SJSA1 (cell line): ENCODE measurements at regions not wholly inside any gene's neighbourhood (a gene's known extent, or its start where the extent isn't known, plus 50 kb on each side); places are given as distances from the start of the nearest gene placed in this dataset.

Experiments used
- DNase-seq, 2 experiments: peaks; one replicate each; pipeline ENCODE4 v3.0.0-alpha.2; 2015 to 2020; ENCODE audit warnings: low spot score in 2 of 2, low read depth in 1 of 2
- H3K27ac ChIP-seq: fragments of 250-450 bp; sonication (Bioruptor Pico); 2 replicates; pipeline ENCODE4 v1.5.1; 2020; ENCODE audit warnings: mild to moderate bottlenecking, moderate library complexity
- H3K27me3 ChIP-seq: fragments of 250-450 bp; sonication (Bioruptor Pico); replicated peaks from 2 replicates; pipeline ENCODE4 v1.5.1; 2020; ENCODE audit warnings: mild to moderate bottlenecking, moderate library complexity
- H3K36me3 ChIP-seq: fragments of 250-450 bp; sonication (Bioruptor Pico); 2 replicates; pipeline ENCODE4 v1.5.1; 2020; ENCODE audit warnings: mild to moderate bottlenecking
- H3K4me1 ChIP-seq: fragments of 250-450 bp; sonication (Bioruptor Pico); replicated peaks from 2 replicates; pipeline ENCODE4 v1.6.1; 2021; ENCODE audit warnings: mild to moderate bottlenecking
- H3K4me3 ChIP-seq: fragments of 250-450 bp; sonication (Bioruptor Pico); 2 replicates; pipeline ENCODE4 v1.5.1; 2020; ENCODE audit warnings: mild to moderate bottlenecking
- H3K9me3 ChIP-seq: fragments of 250-450 bp; sonication (Bioruptor Pico); replicated peaks from 2 replicates; pipeline ENCODE4 v1.5.1; 2020; ENCODE audit warnings: mild to moderate bottlenecking

DNA sequence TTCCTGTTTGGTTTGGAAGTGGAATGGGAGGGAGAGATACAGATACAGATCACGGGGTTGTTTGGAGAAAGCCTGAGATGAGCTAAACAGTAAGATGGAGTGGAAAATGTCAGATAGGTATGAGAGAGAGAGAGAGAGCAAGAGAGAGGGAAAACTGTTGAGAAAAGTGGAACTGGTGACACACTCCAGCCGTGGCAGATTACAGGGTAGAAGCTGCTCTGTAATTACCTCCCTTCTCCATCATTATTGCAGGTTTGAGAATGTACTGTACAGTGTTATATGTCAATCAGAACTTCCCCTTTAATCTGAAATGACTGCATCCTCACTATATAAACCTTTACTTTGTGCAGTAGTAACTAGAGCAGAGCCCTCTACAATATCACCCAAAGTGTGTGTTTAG is 74.5 kb upstream of the WWC1 start:
- no peak overlapping the region for H3K4me3 ChIP-seq

DNA sequence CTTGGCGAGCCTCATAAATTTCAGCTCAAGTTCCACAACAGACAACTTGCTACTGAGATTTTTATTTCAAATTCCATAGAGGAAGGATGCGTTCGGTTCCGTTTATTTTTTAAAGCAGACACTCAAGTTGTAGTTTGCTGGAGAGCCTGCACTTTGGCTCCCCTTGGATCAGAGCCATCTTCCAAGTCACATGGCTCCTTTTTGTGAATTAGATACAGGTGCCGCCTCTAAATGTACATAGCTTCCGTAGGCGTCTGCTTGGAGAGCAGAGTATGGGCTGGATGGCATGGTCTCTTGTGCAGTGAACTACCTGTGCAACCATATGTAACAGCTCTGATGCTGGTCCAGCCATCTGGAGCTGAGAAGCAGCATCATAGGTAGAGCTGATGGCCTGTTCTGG is 73.9 kb upstream of the WWC1 start:
- Histone ChIP-seq H3K36me3 (peaks cover 30% of the 10 kb centered on the region), H3K4me3 (no peak overlapping the region), H3K27ac (no peak overlapping the region), H3K27me3 (no peaks in the 10 kb centered on the region), H3K4me1 (peaks cover 3% of the 10 kb centered on the region), H3K9me3 (no peaks in the 10 kb centered on the region)
- no peak for DNase-seq

More for the DNA sequence above, 74.5 kb upstream of the WWC1 start:
- DNase-seq = no peak
- Histone ChIP-seq H3K9me3 (no peaks in the 10 kb centered on the region), H3K27me3 (no peaks in the 10 kb centered on the region), H3K27ac (no peak overlapping the region), H3K36me3 (peaks cover 30% of the 10 kb centered on the region), H3K4me1 (peaks cover 3% of the 10 kb centered on the region)

DNA sequence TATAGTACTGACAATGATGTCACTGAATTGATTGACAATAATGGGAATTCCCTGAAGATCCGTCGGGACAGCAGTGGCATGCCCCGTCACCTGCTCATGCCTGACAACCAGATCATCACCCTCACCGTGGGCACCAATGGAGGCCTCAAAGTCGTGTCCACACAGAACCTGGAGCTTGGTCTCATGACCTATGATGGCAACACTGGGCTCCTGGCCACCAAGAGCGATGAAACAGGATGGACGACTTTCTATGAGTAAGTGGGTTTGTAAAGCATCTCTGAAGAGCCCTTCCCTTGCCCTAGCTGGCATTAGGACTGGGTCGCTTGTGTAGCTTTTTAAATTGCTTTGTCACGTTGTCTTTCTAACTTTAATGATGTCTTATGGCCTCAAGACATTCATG is 72.7 kb upstream of the WWC1 start:
- H3K27me3 ChIP-seq = no peaks in the 10 kb centered on the region
- H3K36me3 ChIP-seq = peaks cover 32% of the 10 kb centered on the region
- no peak for DNase-seq
- H3K27ac ChIP-seq = no peak overlapping the region
- H3K9me3 ChIP-seq = no peaks in the 10 kb centered on the region
- H3K4me1 ChIP-seq = peaks cover 3% of the 10 kb centered on the region
- H3K4me3 ChIP-seq = no peak overlapping the region

DNA sequence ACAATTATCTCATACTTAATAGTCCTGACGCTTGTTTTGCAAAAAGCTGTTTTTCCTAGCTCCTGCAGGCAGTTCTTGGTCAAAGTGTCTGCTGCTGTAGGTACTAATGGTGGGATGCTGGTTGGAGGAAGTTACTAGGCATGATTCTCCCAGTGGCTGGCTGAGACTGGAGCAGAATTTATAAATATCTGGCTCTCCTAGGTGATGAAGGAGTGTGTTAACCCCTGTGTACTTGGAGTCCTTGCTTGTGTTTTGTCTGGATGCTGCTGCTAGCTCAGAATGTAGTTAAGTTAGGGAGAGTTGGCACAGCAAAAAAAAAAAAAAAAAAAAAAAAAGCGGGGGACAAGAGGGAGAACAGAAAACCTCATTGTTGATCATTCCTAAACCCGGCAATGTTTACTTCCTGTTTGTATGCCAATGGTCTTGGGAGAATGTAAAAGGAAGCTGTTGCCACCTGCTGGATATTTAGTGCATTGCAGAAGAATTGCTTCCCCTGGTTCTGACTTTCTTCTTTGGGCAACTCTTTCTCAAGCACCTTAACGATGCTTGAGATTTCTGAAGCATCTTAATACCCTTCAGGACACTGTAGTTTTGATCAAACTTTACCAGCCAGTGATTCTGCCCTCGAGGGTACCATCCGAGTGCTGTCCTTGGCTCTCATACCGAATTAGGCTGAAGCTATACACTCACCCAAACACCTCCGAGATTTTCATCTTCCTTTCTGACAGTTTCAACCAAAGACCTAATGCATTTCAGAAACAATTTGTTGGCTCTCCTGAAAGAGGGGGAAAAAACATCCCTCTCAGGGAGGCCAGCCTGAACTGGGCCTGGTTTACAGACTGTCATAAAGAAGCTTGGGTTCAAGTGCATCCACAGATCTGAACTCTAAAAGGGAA is 71.7 kb upstream of the WWC1 start:
- DNase-seq = peak; percentile 63 to 85
- Histone ChIP-seq H3K36me3 (peaks cover 36% of the 10 kb centered on the region), H3K27me3 (no peaks in the 10 kb centered on the region), H3K9me3 (no peaks in the 10 kb centered on the region; the same call in 1 of the 2 replicates), H3K27ac (peak overlapping the region; percentile 26), H3K4me1 (peaks cover 3% of the 10 kb centered on the region), H3K4me3 (no peak overlapping the region)

DNA sequence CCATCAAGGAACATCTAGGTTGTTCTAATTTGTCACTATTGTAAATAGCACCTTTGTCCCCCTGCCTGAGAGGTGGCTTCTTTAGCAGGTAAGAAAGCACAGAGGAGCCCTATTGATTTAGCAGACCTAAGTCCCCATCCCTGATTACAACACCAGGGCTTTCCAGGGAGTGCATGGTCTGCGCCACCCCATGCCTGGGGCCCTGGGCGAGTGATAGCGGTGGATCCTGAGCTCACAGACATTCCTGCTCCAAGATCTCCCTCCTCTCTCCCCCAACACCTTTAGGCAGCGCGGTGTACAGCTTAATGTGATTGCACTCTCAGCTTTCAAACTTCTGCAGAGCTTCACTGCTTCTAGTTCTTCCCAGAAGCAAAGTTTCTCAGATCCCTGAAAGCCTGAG is 67.4 kb upstream of the WWC1 start:
- no peak overlapping the region for H3K27ac ChIP-seq
- H3K36me3 ChIP-seq = peaks cover 34% of the 10 kb centered on the region
- no peak overlapping the region for H3K4me3 ChIP-seq
- H3K9me3 ChIP-seq = no peaks in the 10 kb centered on the region; the same call in 1 of the 2 replicates
- H3K27me3 ChIP-seq = no peaks in the 10 kb centered on the region
- DNase-seq = no peak
- H3K4me1 ChIP-seq = peaks cover 3% of the 10 kb centered on the region

DNA sequence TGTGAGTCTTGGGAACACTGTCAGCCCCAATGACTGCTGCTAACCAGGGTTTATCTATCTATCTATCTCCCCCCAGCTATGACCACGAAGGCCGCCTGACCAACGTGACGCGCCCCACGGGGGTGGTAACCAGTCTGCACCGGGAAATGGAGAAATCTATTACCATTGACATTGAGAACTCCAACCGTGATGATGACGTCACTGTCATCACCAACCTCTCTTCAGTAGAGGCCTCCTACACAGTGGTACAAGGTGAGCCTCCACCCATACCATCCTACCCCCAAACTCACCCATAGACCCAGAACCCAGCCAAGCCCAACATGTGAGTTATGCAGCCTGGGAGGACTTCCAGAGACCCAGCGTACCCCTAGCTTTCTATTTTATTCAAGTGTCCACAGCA is 65.4 kb upstream of the WWC1 start:
- no peaks in the 10 kb centered on the region for H3K4me1 ChIP-seq
- H3K9me3 ChIP-seq = no peaks in the 10 kb centered on the region; the same call in 1 of the 2 replicates
- no peak for DNase-seq
- peaks cover 38% of the 10 kb centered on the region for H3K36me3 ChIP-seq
- H3K4me3 ChIP-seq = no peak overlapping the region
- H3K27ac ChIP-seq = no peak overlapping the region
- no peaks in the 10 kb centered on the region for H3K27me3 ChIP-seq

DNA sequence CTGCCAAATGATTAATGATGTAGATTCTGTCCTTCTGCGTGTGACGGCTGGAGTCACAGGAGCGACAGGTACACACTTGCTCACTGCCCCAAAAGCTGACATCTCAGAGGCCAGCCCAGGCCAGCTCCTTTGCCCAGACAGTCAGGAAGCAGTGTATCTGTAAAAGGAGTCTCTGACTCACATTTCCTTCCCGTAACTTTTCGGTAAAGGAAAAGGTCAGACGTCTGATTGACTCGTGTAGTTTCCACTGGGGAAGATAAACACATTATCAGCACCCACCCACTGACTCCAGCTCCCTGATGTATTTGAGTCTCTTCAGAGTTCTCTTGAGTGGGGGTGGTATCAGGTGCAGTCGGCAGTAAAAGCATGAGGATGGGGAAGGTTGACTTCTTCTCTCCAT is 64.4 kb upstream of the WWC1 start:
- no peak for DNase-seq
- Histone ChIP-seq H3K4me1 (no peaks in the 10 kb centered on the region), H3K27me3 (no peaks in the 10 kb centered on the region), H3K4me3 (no peak overlapping the region), H3K36me3 (peaks cover 42% of the 10 kb centered on the region), H3K27ac (no peak overlapping the region), H3K9me3 (no peaks in the 10 kb centered on the region; the same call in 1 of the 2 replicates)

DNA sequence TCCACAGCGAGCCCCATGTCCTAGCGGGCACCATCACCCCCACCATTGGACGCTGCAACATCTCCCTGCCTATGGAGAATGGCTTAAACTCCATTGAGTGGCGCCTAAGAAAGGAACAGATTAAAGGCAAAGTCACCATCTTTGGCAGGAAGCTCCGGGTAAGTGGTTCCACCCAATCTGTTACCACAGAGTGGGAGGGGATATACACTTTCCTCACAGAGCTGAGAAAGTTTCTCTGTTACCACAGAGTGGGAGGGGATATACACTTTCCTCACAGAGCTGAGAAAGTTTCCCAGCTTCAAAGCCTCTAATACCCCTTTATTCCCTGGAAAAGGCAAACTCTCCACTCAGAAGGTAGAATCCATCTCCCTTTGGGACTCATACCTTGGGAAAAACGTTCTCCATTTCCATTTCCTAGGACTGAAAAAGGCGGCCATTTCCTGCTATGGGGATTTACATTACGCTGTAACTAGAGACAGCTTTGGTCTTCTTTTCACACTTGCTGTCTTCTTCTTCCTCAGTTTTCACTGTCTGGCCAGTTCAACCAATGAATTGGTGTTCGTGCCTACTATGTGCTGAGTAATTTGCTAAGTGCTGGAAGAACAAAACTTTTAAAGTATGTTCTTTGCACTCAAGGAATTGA is 63.4 kb upstream of the WWC1 start:
- DNase-seq = no peak
- H3K36me3 ChIP-seq = peaks cover 42% of the 10 kb centered on the region
- no peak overlapping the region for H3K27ac ChIP-seq
- H3K27me3 ChIP-seq = no peaks in the 10 kb centered on the region
- no peak overlapping the region for H3K4me3 ChIP-seq
- no peaks in the 10 kb centered on the region; the same call in 1 of the 2 replicates for H3K9me3 ChIP-seq
- no peaks in the 10 kb centered on the region for H3K4me1 ChIP-seq

DNA sequence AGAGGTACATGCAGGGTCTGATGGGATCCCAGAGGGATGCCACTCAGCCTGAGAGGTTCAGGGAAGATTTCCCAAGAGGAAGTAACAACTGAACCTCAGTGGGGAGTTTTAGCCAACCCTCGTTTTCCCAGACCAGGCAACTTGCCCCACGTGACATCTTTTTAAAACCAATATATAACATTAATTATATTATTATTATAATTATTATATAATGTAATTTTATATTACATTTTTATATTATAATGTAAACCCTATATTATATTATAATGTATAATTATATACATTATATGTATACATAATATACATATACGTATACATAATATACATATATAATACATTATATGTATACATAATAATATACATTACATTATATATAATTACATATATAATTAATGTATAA is 62.8 kb upstream of the WWC1 start:
- Histone ChIP-seq H3K27ac (no peak overlapping the region), H3K36me3 (peaks cover 40% of the 10 kb centered on the region), H3K4me3 (no peak overlapping the region), H3K4me1 (no peaks in the 10 kb centered on the region), H3K9me3 (no peaks in the 10 kb centered on the region; the same call in 1 of the 2 replicates), H3K27me3 (no peaks in the 10 kb centered on the region)
- DNase-seq = no peak

DNA sequence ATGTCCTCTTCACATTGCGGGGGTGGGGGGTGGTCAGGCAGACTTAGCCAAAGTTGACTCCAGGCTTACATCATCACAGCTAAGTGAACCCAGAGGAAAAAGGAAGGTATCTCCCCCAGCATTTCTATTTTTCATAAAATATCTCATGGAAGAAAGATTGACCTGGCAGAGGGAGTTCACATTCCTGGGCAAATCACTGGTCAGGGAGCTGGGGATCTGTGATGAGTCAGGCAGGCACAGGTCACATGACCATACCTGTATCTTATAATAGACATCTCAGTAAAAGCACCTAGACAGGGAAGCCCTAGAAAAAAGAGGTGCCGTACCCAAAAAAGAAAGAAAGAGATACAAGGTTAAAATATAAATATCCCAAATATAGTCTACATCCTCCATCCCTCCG is 57.3 kb upstream of the WWC1 start:
- no peak for DNase-seq
- H3K4me1 ChIP-seq = no peaks in the 10 kb centered on the region
- no peaks in the 10 kb centered on the region for H3K9me3 ChIP-seq
- no peak overlapping the region for H3K4me3 ChIP-seq
- no peak overlapping the region for H3K27ac ChIP-seq
- H3K27me3 ChIP-seq = no peaks in the 10 kb centered on the region
- H3K36me3 ChIP-seq = peaks cover 16% of the 10 kb centered on the region

DNA sequence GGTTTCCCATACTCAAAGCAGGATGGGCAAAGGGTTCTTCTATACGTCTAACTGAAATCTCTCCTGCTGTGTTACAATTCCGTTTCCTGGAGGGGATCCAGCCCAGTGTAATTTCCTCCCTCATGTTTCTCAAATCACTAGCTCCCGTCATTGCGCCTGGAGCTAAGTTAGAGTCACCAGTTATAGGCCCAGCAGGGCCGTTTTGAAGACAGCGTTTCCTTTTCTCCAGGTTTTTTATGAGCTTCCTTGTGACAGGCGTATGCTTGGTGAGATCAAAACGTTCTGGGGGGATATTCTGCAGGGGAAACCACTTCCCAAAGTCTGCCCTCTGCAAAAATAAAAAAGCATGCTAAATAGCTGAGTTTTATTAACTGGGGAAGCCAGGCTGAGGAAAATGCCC is 53.0 kb upstream of the WWC1 start:
- Histone ChIP-seq H3K36me3 (no peaks in the 10 kb centered on the region), H3K27me3 (no peaks in the 10 kb centered on the region), H3K9me3 (no peaks in the 10 kb centered on the region), H3K4me3 (no peak overlapping the region), H3K27ac (no peak overlapping the region), H3K4me1 (no peaks in the 10 kb centered on the region)
- DNase-seq = no peak

DNA sequence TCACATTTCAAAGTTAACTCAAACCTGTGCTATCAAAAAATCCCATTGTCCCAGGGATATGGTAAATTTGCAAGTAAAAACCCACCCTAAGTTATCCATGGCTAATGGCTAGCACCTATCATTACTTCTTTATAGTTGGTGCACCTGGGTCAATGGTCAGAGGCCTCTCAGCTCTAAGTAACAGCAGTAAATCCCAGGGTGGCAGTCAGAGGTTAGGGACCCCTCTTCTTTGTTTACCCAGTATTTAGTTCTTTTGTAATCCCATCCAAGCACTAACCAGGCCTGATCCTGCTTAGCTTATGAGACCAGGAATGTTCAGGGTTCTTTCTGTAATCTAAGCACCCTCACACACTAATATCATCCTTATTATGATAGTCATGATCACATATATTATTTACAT is 52.1 kb upstream of the WWC1 start:
- no peaks in the 10 kb centered on the region for H3K36me3 ChIP-seq
- H3K9me3 ChIP-seq = no peaks in the 10 kb centered on the region
- no peaks in the 10 kb centered on the region for H3K4me1 ChIP-seq
- no peaks in the 10 kb centered on the region for H3K27me3 ChIP-seq
- H3K4me3 ChIP-seq = no peak overlapping the region
- H3K27ac ChIP-seq = no peak overlapping the region
- no peak for DNase-seq
